Endodermal cell (in vitro differentiated cells): ENCODE measurements at regions not wholly inside any gene's neighbourhood (a gene's known extent, or its start where the extent isn't known, plus 50 kb on each side); places are given as distances from the start of the nearest gene placed in this dataset.

Source experiments
- DNase-seq: peaks from one replicate; pipeline ENCODE4 v3.0.0-alpha.2; 2017
- H3K27ac ChIP-seq: 2 replicates; pipeline ENCODE4 v1.5.1; 2013; ENCODE audit warnings: mild to moderate bottlenecking, low read depth, low read length, moderate library complexity
- H3K27me3 ChIP-seq: 2 replicates; pipeline ENCODE4 v1.6.1; 2013; ENCODE audit warnings: mild to moderate bottlenecking, low read length, moderate library complexity; ENCODE audit not compliant: insufficient read depth, control insufficient read depth, poor library complexity, severe bottlenecking
- H3K36me3 ChIP-seq: 2 replicates; pipeline ENCODE4 v1.7.0; 2013; ENCODE audit warnings: mild to moderate bottlenecking, low read length, moderate library complexity; ENCODE audit not compliant: control insufficient read depth, insufficient read depth
- H3K4me1 ChIP-seq: one replicate; pipeline ENCODE4 v1.7.0; 2013; ENCODE audit warnings: low read length; ENCODE audit not compliant: control insufficient read depth, insufficient read depth
- H3K4me3 ChIP-seq: 2 replicates; pipeline ENCODE4 v1.5.1; 2013; ENCODE audit warnings: mild to moderate bottlenecking, low read length, moderate library complexity
- H3K9ac ChIP-seq: 2 replicates; pipeline ENCODE4 v1.6.1; 2013; ENCODE audit warnings: mild to moderate bottlenecking, low read length, moderate library complexity; ENCODE audit not compliant: poor library complexity, severe bottlenecking; ENCODE audit errors: extremely low read depth
- H3K9me3 ChIP-seq: 2 replicates; pipeline ENCODE4 v1.6.1; 2013; ENCODE audit warnings: mild to moderate bottlenecking, low read length, moderate library complexity; ENCODE audit not compliant: control insufficient read depth
- H3K27ac Mint-ChIP-seq: 2 replicates; pipeline ENCODE4 v1.8.0; 2020; ENCODE audit warnings: mixed read lengths
- H3K27me3 Mint-ChIP-seq: 2 replicates; pipeline ENCODE4 v1.8.0; 2021; ENCODE audit warnings: mild to moderate bottlenecking, mixed read lengths; ENCODE audit not compliant: insufficient read depth
- H3K36me3 Mint-ChIP-seq: 2 replicates; pipeline ENCODE4 v1.8.0; 2020; ENCODE audit warnings: low read depth, mixed read lengths
- H3K4me1 Mint-ChIP-seq: 2 replicates; pipeline ENCODE4 v1.8.0; 2020; ENCODE audit warnings: mixed read lengths
- H3K4me3 Mint-ChIP-seq: 2 replicates; pipeline ENCODE4 v1.8.0; 2020; ENCODE audit warnings: mild to moderate bottlenecking, moderate library complexity, mixed read lengths
- H3K9me3 Mint-ChIP-seq: 2 replicates; pipeline ENCODE4 v1.8.0; 2020; ENCODE audit warnings: mild to moderate bottlenecking, mixed read lengths
- CTCF ChIP-seq: fragments of 200-600 bp; sonication (generic); conservative IDR thresholded peaks from 2 replicates; pipeline ENCODE4 v1.5.0; 2021; ENCODE audit warnings: antibody characterized with exemption, mild to moderate bottlenecking
- WGBS, 2 experiments: methylation state at CpG; one replicate each; pipeline versions ENCODE4 v1.1.5 to v1.1.7; 2013; ENCODE audit warnings: missing lambda C conversion rate in 2 of 2, mixed read lengths in 1 of 2; ENCODE audit not compliant: insufficient coverage in 1 of 2, insufficient read length in 1 of 2; 5-methylcytosine and 5-hydroxymethylcytosine counted together

GRCh38 chr2:142721015-142721414 is 156.4 kb upstream of the KYNU start:
- no peak for DNase-seq
- H3K27ac Mint-ChIP-seq: no peak overlapping the region
- 40% methylated on average over 1 of the region's 2 CpGs; no CpG with 5 or more reads in 1 of the 2 experiments for whole genome bisulfite sequencing, 2 experiments

GRCh38 chr2:142718576-142719155 is 158.8 kb upstream of the KYNU start:
- Mint-ChIP-seq H3K27ac (no peak overlapping the region), H3K4me3 (no peak overlapping the region), H3K27me3 (no peaks in the 10 kb centered on the region), H3K36me3 (no peaks in the 10 kb centered on the region), H3K4me1 (peaks cover 15% of the 10 kb centered on the region), H3K9me3 (no peaks in the 10 kb centered on the region)
- WGBS, 2 experiments: 92 to 93% methylated on average over 5 to 7 of the region's 7 CpGs
- Histone ChIP-seq H3K27me3 (no peaks in the 10 kb centered on the region), H3K4me1 (no peaks in the 10 kb centered on the region), H3K36me3 (no peaks in the 10 kb centered on the region), H3K9me3 (no peaks in the 10 kb centered on the region), H3K9ac (no peak overlapping the region), H3K4me3 (no peak overlapping the region), H3K27ac (no peak overlapping the region)
- DNase-seq: no peak
- no peak for TF ChIP-seq CTCF

More at GRCh38 chr2:142721015-142721414, 156.4 kb upstream of the KYNU start:
- H3K4me3 Mint-ChIP-seq: no peak overlapping the region
- Histone ChIP-seq H3K36me3 (no peaks in the 10 kb centered on the region), H3K9ac (no peak overlapping the region), H3K4me1 (no peaks in the 10 kb centered on the region), H3K27me3 (no peaks in the 10 kb centered on the region), H3K27ac (no peak overlapping the region), H3K9me3 (no peaks in the 10 kb centered on the region), H3K4me3 (no peak overlapping the region)
- peaks cover 18% of the 10 kb centered on the region for H3K4me1 Mint-ChIP-seq
- no peak for TF ChIP-seq CTCF
- H3K9me3 Mint-ChIP-seq: no peaks in the 10 kb centered on the region
- no peaks in the 10 kb centered on the region for H3K27me3 Mint-ChIP-seq
- H3K36me3 Mint-ChIP-seq: no peaks in the 10 kb centered on the region

- Histone ChIP-seq H3K27me3 (no peaks in the 10 kb centered on the region), H3K9me3 (no peaks in the 10 kb centered on the region), H3K9ac (no peak overlapping the region), H3K27ac (peak overlapping the region; percentile 55), H3K36me3 (no peaks in the 10 kb centered on the region), H3K4me3 (no peak overlapping the region), H3K4me1 (no peaks in the 10 kb centered on the region)
- peaks cover 15% of the 10 kb centered on the region for H3K4me1 Mint-ChIP-seq
- peak; percentile 71 for DNase-seq
- WGBS, 2 experiments: 87 to 90% methylated on average over 6 of the region's 6 CpGs
- no peak overlapping the region for H3K27ac Mint-ChIP-seq
- H3K27me3 Mint-ChIP-seq: no peaks in the 10 kb centered on the region
- no peaks in the 10 kb centered on the region for H3K36me3 Mint-ChIP-seq
- no peaks in the 10 kb centered on the region for H3K9me3 Mint-ChIP-seq
- TF ChIP-seq CTCF: no peak
- no peak overlapping the region for H3K4me3 Mint-ChIP-seq
These were observed 160.8 kb upstream of the KYNU start for GRCh38 chr2:142716463-142717242.
